Amygdala (tissue), 56 donors: ENCODE measurements at regions not wholly inside any gene's neighbourhood (a gene's known extent, or its start where the extent isn't known, plus 50 kb on each side); places are given as distances from the start of the nearest gene placed in this dataset.
A peak's percentile ranks its signal among the peaks of the same experiment; 100 is the strongest.
"Not testable (repeated sequence)": the region's sequence is repeated elsewhere in the genome, so short reads cannot be mapped to it uniquely, and the experiment has no call there.

ENCODE experiments used
- DNase-seq, 56 donors: peaks; one replicate each; lab custom pipeline; 2025; lab: John Stamatoyannopoulos, UW

GRCh38 chr10:25851548-25851947 lies 82.5 kb upstream of the MYO3A start:
- DNase-seq: no peak

- no peak for DNase-seq
These were observed 81.6 kb upstream of the MYO3A start for GRCh38 chr10:25852364-25852941.

- no peak for DNase-seq
These were observed 76.0 kb upstream of the MYO3A start for GRCh38 chr10:25858076-25858475.

GRCh38 chr10:25865267-25865666 lies 68.8 kb upstream of the MYO3A start:
- DNase-seq: peak in 2 of 56 donors; percentile 0 to 1

GRCh38 chr10:25867321-25867720 lies 66.7 kb upstream of the MYO3A start:
- DNase-seq: no peak

GRCh38 chr10:25869067-25869591 lies 64.9 kb upstream of the MYO3A start:
- DNase-seq: no peak

GRCh38 chr10:25869609-25870008 lies 64.4 kb upstream of the MYO3A start:
- no peak for DNase-seq

- DNase-seq: not testable (repeated sequence)
These were observed 59.6 kb upstream of the MYO3A start for GRCh38 chr10:25874402-25874801.

GRCh38 chr10:25875556-25876165 lies 58.4 kb upstream of the MYO3A start:
- DNase-seq: peak in 47 of 56 donors; percentile 0 to 84 (median 27)

- DNase-seq: no peak
These were observed 56.7 kb upstream of the MYO3A start for GRCh38 chr10:25877296-25877695.
